ENCODE measurements at regions not wholly inside any gene's neighbourhood (a gene's known extent, or its start where the extent isn't known, plus 50 kb on each side); places are given as distances from the start of the nearest gene placed in this dataset.
"Not testable (repeated sequence)": the region's sequence is repeated elsewhere in the genome, so short reads cannot be mapped to it uniquely, and the experiment has no call there.

DNA sequence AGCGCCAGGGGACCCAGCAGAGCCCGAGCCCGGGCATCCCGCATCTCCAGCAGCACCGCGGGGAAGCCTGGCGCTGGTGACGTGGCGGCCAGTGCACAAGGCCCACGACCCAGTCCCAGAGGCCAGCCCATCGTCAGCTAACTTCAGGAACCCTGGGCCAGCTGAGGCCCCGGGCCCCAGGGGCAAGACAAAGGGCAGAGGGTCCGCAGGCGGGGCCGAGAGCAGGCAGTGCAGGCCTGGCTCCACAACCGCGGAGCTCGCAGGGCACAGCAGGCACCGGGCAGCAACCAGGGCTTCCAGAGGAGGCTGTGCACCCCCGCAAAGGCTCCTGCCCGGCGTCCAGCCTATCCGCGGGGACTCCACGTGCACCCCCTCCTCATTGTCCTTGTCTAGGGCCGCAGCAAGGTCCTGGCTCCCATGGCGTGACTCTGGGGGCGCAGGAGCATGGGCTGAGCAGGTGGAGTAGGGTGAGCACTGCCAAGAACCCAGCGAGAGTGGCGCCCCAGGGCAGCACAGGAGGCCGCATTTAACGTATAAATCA is 352.5 kb downstream of the KCNJ18 start:
- DNase-seq (ENCODE audit: low spot score) = not testable (repeated sequence)

DNA sequence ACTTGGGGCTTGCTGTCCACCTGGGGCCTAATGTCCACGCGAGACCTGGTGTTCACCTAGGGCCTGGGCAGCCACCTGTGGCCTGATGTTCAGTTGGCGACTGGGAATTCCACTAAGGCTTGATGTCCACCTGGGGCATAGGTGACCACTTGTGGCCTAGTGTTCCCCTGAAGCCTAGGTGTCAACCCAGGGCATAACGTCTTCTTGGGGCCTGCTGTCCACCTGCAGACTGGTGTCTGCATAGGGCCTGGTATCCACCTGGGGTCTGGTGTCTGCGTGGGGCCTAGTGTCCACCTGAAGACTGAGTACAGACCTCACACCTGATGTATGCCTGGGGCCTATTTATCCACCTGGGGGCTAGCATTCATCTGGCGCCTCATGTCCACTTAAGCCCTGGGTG is 355.2 kb downstream of the KCNJ18 start:
- DNase-seq (ENCODE audit: low spot score) = not testable (repeated sequence)

GRCh38 chr17:22048226-22048625 is 355.9 kb downstream of the KCNJ18 start:
- DNase-seq (ENCODE audit: low spot score) = not testable (repeated sequence)

DNA sequence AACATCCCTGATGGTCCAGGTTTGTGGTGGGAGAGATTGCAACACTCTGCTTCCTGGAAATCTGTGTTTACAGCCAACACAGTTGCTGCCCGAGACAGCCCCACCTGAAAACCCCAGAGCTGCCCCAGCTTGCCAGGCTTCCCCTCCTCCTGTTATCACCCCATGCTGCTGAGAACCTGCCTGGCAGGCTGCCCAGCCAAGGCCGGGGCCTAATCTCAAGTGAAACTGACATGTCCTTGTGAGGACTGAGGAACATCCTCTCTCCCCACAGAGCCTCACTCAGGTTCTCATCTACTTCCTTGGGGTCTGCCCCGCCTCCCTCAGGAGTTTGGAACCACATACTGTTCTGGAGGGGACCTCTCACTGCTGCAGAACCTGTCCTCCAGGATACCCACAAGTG is 358.4 kb downstream of the KCNJ18 start:
- not testable (repeated sequence) for DNase-seq (ENCODE audit: low spot score)

DNA sequence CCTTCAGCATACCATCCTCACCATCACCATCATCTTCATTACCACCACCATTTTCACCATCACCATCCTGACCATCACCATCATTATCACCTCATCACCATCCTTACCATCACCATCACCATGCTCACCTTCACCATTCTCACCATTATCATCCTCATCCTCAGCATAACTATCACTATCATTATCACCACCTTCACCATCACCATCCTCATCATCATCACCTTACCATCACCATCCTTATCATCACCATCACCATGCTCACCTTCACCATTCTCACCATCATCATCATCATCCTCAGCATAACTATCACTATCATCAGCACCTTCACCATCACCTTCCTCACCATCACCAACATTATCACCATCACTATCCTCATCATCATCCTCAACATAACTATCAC is 360.4 kb downstream of the KCNJ18 start:
- not testable (repeated sequence) for DNase-seq (ENCODE audit: low spot score)

DNA sequence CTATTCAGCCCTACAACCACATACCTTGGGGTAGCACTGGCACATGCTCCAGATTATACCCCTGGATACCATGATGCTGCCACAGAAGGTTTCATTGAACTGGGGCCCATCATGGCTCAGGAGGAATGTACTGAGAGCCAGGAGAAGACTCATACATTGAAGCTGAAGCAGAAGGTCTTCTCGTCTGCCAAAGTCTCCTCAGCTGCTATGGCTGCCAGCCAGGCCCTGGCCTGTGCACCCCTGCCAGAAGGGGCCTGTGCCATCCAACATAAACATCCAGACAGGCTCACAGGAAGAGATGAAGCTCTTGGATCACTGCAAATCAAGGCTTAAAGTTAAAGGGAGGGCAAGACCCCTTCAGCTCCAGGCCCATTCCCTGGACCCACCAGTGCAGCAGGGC is 364.2 kb downstream of the KCNJ18 start:
- DNase-seq (ENCODE audit: low spot score) = not testable (repeated sequence)

GRCh38 chr17:22075918-22076317 is 383.6 kb downstream of the KCNJ18 start:
- not testable (repeated sequence) for DNase-seq (ENCODE audit: low spot score)

DNA sequence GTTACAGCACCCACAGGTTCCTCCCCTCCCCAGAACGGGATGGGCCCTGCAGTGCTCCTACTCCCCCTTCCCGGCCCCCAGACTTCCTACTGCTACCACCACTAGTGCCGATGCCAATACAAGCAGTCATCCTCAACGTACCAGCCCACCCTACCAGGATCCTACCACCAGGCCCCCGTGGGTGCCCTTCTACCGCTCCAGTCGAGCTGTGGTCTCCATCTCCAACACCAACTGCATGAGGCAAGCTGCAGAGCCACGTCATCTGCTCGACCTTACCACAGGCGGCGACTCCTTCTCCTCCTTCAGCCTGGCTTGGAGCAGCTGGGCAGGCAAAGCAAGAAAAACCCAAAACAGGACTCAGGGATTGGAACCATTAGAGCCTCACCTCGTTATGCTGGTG is 396.3 kb downstream of the KCNJ18 start:
- not testable (repeated sequence) for DNase-seq (ENCODE audit: low spot score)

DNA sequence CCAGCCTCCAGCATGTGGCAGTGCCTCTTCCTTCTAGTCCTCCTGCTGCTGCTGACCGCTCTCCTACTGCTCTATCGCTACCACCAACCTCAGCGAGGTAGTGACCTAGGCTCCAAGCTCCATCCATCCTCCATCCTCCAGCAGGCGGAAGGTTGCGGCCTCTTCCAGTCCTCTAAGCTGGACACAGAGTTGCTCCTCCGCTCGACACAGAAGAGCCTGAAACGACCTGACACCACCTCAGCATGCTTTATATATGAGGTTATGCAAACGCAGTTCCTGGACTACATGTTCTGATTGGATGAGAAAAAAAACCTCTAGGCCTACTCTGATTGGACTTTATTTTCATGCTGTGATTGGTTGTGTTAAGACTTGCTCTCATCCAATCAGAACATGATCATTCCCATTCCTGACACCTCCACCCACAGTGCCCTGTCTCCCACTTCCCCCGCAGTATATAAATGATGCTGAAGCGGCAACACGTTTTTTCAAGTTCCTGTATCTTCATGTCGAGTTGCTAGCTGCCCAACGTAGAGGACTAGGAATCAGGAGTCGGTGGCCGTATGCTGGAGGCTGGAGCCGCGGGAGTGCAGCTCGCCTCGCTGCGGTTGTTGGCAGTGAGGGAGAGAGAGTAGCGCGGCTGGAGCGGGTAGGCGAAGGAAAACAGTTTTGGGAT is 398.1 kb downstream of the KCNJ18 start:
- no peak for DNase-seq (ENCODE audit: low spot score)

GRCh38 chr17:22091041-22091679 is 398.8 kb downstream of the KCNJ18 start:
- not testable (repeated sequence) for DNase-seq (ENCODE audit: low spot score)

DNA sequence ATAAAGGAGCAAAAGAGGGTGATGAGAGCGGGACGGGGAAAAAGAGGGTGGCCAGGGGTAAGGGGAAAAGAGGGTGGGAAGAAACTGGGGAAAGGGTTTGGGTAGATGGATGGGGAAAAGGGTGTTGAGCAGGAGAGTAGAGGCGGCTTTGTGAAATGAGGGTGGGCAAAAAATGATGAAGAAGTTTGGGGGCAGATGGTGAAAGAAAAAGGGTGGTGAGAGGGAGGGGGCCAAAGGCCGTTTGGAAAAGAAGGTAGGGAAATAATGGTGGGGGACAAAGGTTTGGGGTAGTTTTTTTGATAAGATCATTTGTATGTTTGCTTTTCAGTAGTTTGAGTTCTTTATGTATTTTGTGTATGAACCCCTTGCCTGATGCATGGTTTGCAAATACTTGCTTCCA is 399.5 kb downstream of the KCNJ18 start:
- DNase-seq (ENCODE audit: low spot score) = not testable (repeated sequence)

- DNase-seq (ENCODE audit: low spot score) = not testable (repeated sequence)
Observed at GRCh38 chr17:22095414-22095813, 403.1 kb downstream of the KCNJ18 start.

DNA sequence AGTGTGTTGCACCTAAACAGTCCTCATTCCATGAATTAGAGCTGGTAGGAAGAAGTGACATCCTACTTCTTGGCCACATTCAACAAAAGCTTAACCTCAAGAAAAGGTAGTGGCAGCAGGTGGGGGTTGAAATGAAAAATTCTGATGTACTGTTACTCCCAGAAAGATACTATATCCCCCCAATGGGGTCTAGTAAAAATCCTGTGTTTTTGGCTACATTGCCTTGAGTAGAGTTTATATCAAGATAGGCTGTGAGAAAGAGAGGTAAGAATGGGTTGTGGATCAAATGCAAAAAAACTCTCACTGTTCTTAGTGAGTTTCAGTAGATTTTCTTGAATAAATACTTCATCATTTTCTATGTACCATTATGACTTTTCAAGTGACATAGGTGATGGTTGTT is 407.3 kb downstream of the KCNJ18 start:
- not testable (repeated sequence) for DNase-seq (ENCODE audit: low spot score)

GRCh38 chr17:22102177-22102576 is 409.9 kb downstream of the KCNJ18 start:
- DNase-seq (ENCODE audit: low spot score) = no peak

GRCh38 chr17:22116720-22117119 is 424.4 kb downstream of the KCNJ18 start:
- DNase-seq (ENCODE audit: low spot score) = not testable (repeated sequence)

DNA sequence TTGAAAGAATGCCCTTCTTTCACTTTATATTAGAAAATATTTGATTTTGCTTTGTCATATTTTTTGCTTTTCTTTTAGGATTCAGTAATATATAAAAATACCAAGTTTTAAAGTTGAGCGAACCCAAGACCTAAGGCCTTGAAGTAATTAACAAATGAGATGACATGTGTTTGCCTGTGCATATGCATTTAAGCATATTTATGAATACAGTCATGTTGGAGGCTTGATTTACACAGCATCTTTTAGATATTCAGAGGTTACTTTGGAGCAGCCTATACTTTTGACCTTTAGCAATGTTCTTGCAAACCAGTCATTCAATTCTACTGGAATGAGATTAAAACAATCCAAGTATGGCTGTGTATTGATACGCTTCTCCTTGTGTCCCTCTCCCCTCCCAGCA is 425.1 kb downstream of the KCNJ18 start:
- DNase-seq (ENCODE audit: low spot score) = not testable (repeated sequence)

- DNase-seq (ENCODE audit: low spot score) = not testable (repeated sequence)
Observed at GRCh38 chr17:22119016-22119415, 426.7 kb downstream of the KCNJ18 start.

DNA sequence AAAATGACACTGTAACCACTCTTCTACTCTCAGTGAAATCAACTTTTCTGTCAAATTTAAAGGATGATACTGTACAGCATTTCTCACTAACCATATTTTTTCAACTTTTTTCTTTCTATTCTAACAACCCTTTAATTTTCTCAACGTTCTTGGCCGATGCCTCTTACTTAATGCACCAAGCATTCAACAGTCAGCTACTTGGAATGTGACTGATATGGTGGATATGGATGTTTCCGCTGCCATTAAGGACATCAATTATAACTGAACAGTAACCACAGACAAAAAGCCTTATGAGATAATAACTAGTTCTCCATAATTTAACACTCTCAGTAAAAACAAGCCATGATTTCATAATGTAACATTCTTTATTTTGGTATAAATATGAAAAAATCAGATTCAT is 427.4 kb downstream of the KCNJ18 start:
- not testable (repeated sequence) for DNase-seq (ENCODE audit: low spot score)

DNA sequence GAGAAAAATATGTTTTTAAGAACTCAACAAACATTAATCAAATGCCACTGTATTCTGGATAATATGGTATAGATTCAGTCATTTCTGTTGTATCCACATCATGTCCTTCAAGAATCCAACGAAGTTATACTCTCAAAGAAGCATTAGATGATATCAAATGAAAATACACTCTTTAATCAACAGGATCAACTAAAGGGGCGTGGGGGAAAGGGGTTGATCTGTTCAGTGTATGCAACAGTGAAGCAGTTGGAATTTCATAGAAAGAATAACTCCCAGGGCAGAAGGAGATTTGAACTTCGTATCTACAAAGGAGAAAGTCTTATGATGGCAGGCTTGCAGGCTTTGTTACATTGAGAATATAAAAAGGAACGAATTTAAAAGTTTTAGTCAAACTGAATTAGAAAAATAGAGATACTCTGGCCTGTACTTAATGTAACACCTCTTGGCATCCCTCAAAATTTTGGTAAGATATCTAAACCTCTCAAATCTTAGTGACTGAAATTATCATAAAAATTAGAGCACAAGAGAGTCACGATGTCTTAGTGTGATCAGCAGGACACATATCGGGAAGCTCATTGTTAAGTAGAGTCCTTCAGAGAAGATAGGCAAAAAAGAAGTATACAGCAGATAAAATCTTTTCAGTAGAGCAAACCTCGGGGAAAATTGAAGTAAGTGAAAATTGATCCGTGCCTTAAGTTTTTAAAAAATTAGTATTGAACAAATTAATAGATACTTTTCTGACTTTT is 431.4 kb downstream of the KCNJ18 start:
- DNase-seq (ENCODE audit: low spot score) = no peak

DNA sequence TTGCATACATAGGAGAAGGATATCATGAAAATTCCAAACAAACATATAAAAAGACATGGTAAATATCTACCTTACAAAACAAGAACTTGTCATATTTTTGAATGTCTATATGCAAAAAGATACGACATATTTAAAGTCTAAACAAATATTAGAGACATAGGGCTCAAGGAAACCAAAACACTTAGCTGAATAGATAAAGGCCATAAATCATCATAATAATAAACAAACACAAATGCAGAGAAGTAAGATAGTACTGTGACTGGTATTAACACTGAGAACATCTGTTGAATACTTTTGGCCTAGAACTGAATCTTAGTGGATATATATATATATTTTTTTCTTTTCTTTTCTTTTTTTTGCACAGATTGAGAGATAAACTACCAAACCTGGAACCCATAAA is 435.8 kb downstream of the KCNJ18 start:
- no peak for DNase-seq (ENCODE audit: low spot score)

DNA sequence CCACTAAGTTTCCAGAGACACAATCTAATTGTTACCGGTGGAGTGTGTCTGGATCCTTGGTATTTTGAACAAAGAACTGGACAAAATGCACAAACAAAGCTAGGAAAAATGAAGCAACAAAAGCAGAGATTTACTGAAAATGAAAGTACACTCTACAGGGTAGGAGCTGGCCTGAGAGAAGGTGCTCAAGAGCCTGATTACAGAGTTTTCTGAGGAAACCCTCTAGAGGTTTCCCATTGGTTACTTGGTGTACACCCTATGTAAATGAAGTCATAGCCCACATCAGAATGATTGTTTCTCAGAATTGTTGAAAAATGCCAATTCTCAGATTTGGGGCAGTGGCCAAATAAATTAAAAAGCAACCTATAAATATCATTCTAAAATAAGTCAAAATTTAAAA is 436.4 kb downstream of the KCNJ18 start:
- no peak for DNase-seq (ENCODE audit: low spot score)

GRCh38 chr17:22129920-22130319 is 437.6 kb downstream of the KCNJ18 start:
- DNase-seq (ENCODE audit: low spot score) = not testable (repeated sequence)

DNA sequence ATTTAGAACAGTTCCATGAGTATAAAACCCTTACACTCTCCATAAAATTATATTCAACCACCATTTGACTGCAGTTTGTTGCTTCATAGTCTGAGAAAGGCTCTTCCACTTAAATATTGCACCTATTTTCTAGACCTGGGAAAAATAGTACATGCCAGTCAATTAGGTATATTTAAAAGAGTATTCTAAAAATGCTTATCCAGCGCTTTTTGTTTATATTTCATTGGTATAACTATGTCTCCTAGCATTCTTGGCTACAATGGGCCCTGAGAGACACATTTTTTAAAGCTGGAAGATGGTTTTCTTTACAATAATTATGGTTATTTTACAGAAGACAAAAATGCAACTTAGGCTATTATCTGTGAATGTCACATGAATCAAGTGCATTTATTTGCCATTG is 439.4 kb downstream of the KCNJ18 start:
- no peak for DNase-seq (ENCODE audit: low spot score)

All from AG20443 (cell line).